K562 (cell line): ENCODE measurements at regions not wholly inside any gene's neighbourhood (a gene's known extent, or its start where the extent isn't known, plus 50 kb on each side); places are given as distances from the start of the nearest gene placed in this dataset.

ENCODE experiments used
- ATAC-seq: fragments of 200-7000 bp; cut with Tn5 transposase; 3 replicates; pipeline ENCODE4 v1.9.1; 2020; ENCODE audit warnings: moderate library complexity
- BruUV-seq: library from RNA; stranded (reverse); fragments of 400-500 nt; replicated peaks from 2 replicates; lab custom pipeline; 2021; lab: Mats Ljungman, UMichigan
- CTCF ChIA-PET: fragments of 300-600 bp; formaldehyde crosslinking; extraction: SDS; loops from one replicate; lab custom pipeline; 2021; ENCODE audit warnings: low intra/inter-chr PET ratio; lab: Yijun Ruan, JAX
- POLR2A ChIA-PET: fragments of 300-600, 350-650 bp; sonication (Branson Sonifier 250); formaldehyde crosslinking; extraction: SDS; loops from one replicate; lab custom pipeline; 2021; ENCODE audit warnings: antibody characterized with exemption, inconsistent platforms; lab: Yijun Ruan, JAX
- DNase-seq, 4 experiments: peaks; one replicate each; pipeline versions ENCODE4 v3.0.0 to v3.0.0-alpha.2; 2011 to 2018; ENCODE audit warnings: low spot score in 3 of 4, mixed read lengths in 3 of 4; ENCODE audit errors: extremely low read depth in 1 of 4
- FAIRE-seq: peaks from 2 replicates; lab custom pipeline; 2011; peaks lifted over from hg19 to GRCh38; lab: Jason Lieb, UNC
- H2AFZ ChIP-seq: 2 replicates; pipeline ENCODE4 v1.6.0; 2011; ENCODE audit warnings: low read depth, low read length, control low read depth, inconsistent platforms
- H3K27ac ChIP-seq: fragments of 200-600 bp; 3 replicates; pipeline ENCODE4 v1.8.0; 2011; ENCODE audit warnings: low read depth, mild to moderate bottlenecking, control low read depth, inconsistent platforms, low read length, moderate library complexity, mixed read lengths; ENCODE audit errors: extremely low read depth
- H3K27me3 ChIP-seq, 2 experiments: fragments of 300-600 bp in 1 of 2; 2 replicates in 1 of 2; 3 replicates in 1 of 2; pipeline versions ENCODE4 v1.6.0 to v1.8.0; 2011; ENCODE audit warnings: inconsistent platforms in 2 of 2, low read length in 2 of 2, mild to moderate bottlenecking in 1 of 2, mixed read lengths in 1 of 2, moderate library complexity in 1 of 2; ENCODE audit not compliant: control insufficient read depth in 2 of 2, insufficient read depth in 2 of 2
- H3K36me3 ChIP-seq: fragments of 300-600 bp; 3 replicates; pipeline ENCODE4 v1.8.0; 2011; ENCODE audit warnings: mild to moderate bottlenecking, low read length, inconsistent platforms; ENCODE audit not compliant: control insufficient read depth, insufficient read depth
- H3K4me1 ChIP-seq, 2 experiments: fragments of 200-600 bp in 1 of 2; replicated peaks in 1 of 2; 2 replicates in 1 of 2; 3 replicates in 1 of 2; pipeline versions ENCODE4 v1.5.1 to v1.8.0; 2011; ENCODE audit warnings: inconsistent platforms in 2 of 2, low read length in 2 of 2, mild to moderate bottlenecking in 1 of 2, mixed read lengths in 1 of 2, moderate library complexity in 1 of 2; ENCODE audit not compliant: control insufficient read depth in 2 of 2, insufficient read depth in 2 of 2
- H3K4me2 ChIP-seq: 2 replicates; pipeline ENCODE4 v1.6.1; 2011; ENCODE audit warnings: low read length, control low read depth, inconsistent platforms, mixed read lengths; ENCODE audit not compliant: insufficient read depth
- H3K4me3 ChIP-seq: fragments of 200-600 bp; sonication (generic), shearing (Covaris generic); 2 replicates; pipeline ENCODE4 v1.5.1; 2016; ENCODE audit warnings: control low read depth, inconsistent platforms
- H3K79me2 ChIP-seq: fragments of 200-600 bp; 3 replicates; pipeline ENCODE4 v1.8.0; 2011; ENCODE audit warnings: low read length, inconsistent platforms; ENCODE audit not compliant: control insufficient read depth, insufficient read depth
- H3K9ac ChIP-seq, 2 experiments: 2 replicates each; pipeline versions ENCODE4 v1.6.0 to v1.6.1; 2011; ENCODE audit warnings: low read depth in 2 of 2, low read length in 2 of 2, control low read depth in 1 of 2, inconsistent platforms in 1 of 2, mild to moderate bottlenecking in 1 of 2, mixed read lengths in 1 of 2; ENCODE audit not compliant: insufficient read depth in 1 of 2
- H3K9me1 ChIP-seq: one replicate; pipeline ENCODE4 v1.6.0; 2011; ENCODE audit warnings: inconsistent platforms, mild to moderate bottlenecking, low read length, moderate library complexity; ENCODE audit not compliant: control insufficient read depth, insufficient read depth
- H3K9me3 ChIP-seq: replicated peaks from 2 replicates; pipeline ENCODE4 v1.5.1; 2011; ENCODE audit warnings: low read depth, low read length, inconsistent platforms; ENCODE audit not compliant: control insufficient read depth, insufficient read depth
- H4K20me1 ChIP-seq: replicated peaks from 2 replicates; pipeline ENCODE4 v1.6.1; 2011; ENCODE audit warnings: low read length, inconsistent platforms, mixed read lengths; ENCODE audit not compliant: control insufficient read depth, insufficient read depth
- ARID3A ChIP-seq: IDR thresholded peaks from 2 replicates; pipeline ENCODE4 v1.6.1; 2012; ENCODE audit warnings: low read depth, low read length, improper control_type of control experiment, borderline replicate concordance
- CBX8 ChIP-seq: fragments of 200-600 bp; sonication (generic); IDR thresholded peaks from 2 replicates; pipeline ENCODE4 v1.6.1; 2012; ENCODE audit warnings: borderline replicate concordance, mixed run types, low read depth, mild to moderate bottlenecking, moderate library complexity, mixed read lengths, low read length, control low read depth, inconsistent platforms; ENCODE audit not compliant: poor library complexity, severe bottlenecking; ENCODE audit errors: extremely low read depth
- CEBPG ChIP-seq, 3 experiments: fragments of 200-800 bp in 1 of 3; sonication (Bioruptor generic) in 1 of 3; sonication (generic) in 1 of 3; formaldehyde crosslinking in 1 of 3; IDR thresholded peaks in 2 of 3; conservative IDR thresholded peaks in 1 of 3; 2 replicates each; pipeline versions ENCODE4 v1.6.1 to v1.8.0; 2016 to 2022; ENCODE audit warnings: missing compliant biosample characterization in 2 of 3, missing genetic modification characterization in 2 of 3, mild to moderate bottlenecking in 1 of 3, missing genetic modification reagents in 1 of 3
- EP400 ChIP-seq: fragments of 450-650 bp; IDR thresholded peaks from 2 replicates; pipeline ENCODE4 v1.6.1; 2017; ENCODE audit warnings: antibody characterized with exemption, mild to moderate bottlenecking, moderate library complexity
- GMEB1 ChIP-seq: fragments of 250-450 bp; sonication (Bioruptor Pico); IDR thresholded peaks from 2 replicates; pipeline ENCODE4 v1.4.0; 2020; ENCODE audit warnings: mild to moderate bottlenecking
- MAFG ChIP-seq: fragments of 450-650 bp; conservative IDR thresholded peaks from 2 replicates; pipeline ENCODE4 v1.6.1; 2016; ENCODE audit warnings: missing genetic modification characterization, missing compliant biosample characterization
- PTTG1 ChIP-seq: fragments of 450-650 bp; IDR thresholded peaks from 2 replicates; pipeline ENCODE4 v1.6.1; 2016; ENCODE audit warnings: low read depth, mild to moderate bottlenecking, missing genetic modification characterization, missing compliant biosample characterization
- RBM15 ChIP-seq: fragments of 200-400 bp; formaldehyde crosslinking; IDR thresholded peaks from 2 replicates; pipeline ENCODE4 v1.6.1; 2018; ENCODE audit warnings: mild to moderate bottlenecking, low read length, moderate library complexity; ENCODE audit not compliant: insufficient read depth
- ZBTB7A ChIP-seq: IDR thresholded peaks from 2 replicates; pipeline ENCODE4 v1.6.1; 2011; ENCODE audit warnings: low read depth, mild to moderate bottlenecking, low read length, moderate library complexity, borderline replicate concordance; ENCODE audit not compliant: control insufficient read depth
- ZNF316 ChIP-seq: fragments of 450-650 bp; IDR thresholded peaks from 2 replicates; pipeline ENCODE4 v1.6.1; 2016
- ZNF324 ChIP-seq: fragments of 250-450 bp; sonication (Bioruptor Pico); IDR thresholded peaks from 2 replicates; pipeline ENCODE4 v1.4.0; 2020; ENCODE audit warnings: mild to moderate bottlenecking
- ZNF699 ChIP-seq: fragments of 250-450 bp; sonication (Bioruptor Pico); IDR thresholded peaks from 2 replicates; pipeline ENCODE4 v1.8.0; 2021; ENCODE audit warnings: mild to moderate bottlenecking, moderate library complexity; ENCODE audit not compliant: insufficient replicate concordance
- WGBS: fragments of 100-300 bp; shearing (Covaris generic); methylation state at CpG from one replicate; pipeline ENCODE4 v1.1.6; 2016; ENCODE audit warnings: low coverage, mixed read lengths; ENCODE audit not compliant: insufficient coverage; ENCODE audit errors: missing lambda C conversion rate; 5-methylcytosine and 5-hydroxymethylcytosine counted together
- in situ Hi-C: fragments of 300-500 bp; cut with MboI; formaldehyde crosslinking; loops from 4 replicates; pipeline ENCODE4 v1.15.0; 2018; ENCODE audit warnings: inconsistent platforms, mixed read lengths
- intact Hi-C: fragments of 100-400 bp; cut with micrococcal nuclease; formaldehyde crosslinking; loops from 2 replicates; pipeline ENCODE4 v1.14.2; 2022

GRCh38 chr4:165711912-165712311, 161.1 kb upstream of the TLL1 start:
- Histone ChIP-seq H3K79me2 (no peaks in the 10 kb centered on the region), H2AFZ (no peak overlapping the region), H3K4me2 (no peak overlapping the region), H3K27ac (no peak overlapping the region), H3K4me3 (no peak overlapping the region), H3K4me1 (no peaks in the 10 kb centered on the region), H3K9me1 (no peaks in the 10 kb centered on the region), H3K27me3 (no peaks in the 10 kb centered on the region), H4K20me1 (no peaks in the 10 kb centered on the region), H3K9ac (no peak overlapping the region), H3K36me3 (no peaks in the 10 kb centered on the region), H3K9me3 (no peaks in the 10 kb centered on the region)
- 2% methylated on average over 2 of the region's 2 CpGs for WGBS
- BruUV-seq: no TSS peak
- intact Hi-C loops: no loop called here
- no peak for ATAC-seq
- no peak for DNase-seq
- POLR2A ChIA-PET: no interaction called here
- FAIRE-seq: no peak
- CTCF ChIA-PET: no interaction called here
- in situ Hi-C loops: no loop called here
- TF ChIP-seq ZNF324 (no peak), MAFG (tag) (peak; percentile 43), ARID3A (no peak), ZNF316 (0 out of 2 replicates have a peak, but pooled peaks have one; percentile 30), RBM15 (no peak)

- CTCF ChIA-PET: no interaction called here
- BruUV-seq: no TSS peak
- TF ChIP-seq ZNF699 (CRISPR knock-in tag) (no peak), ZBTB7A (no peak), CEBPG (CRISPR knock-in tag; IDR thresholded peaks at IDR 0.05) (no peak), CEBPG (tag; conservative IDR thresholded peaks at IDR 0.05 in 1 of 2, IDR thresholded peaks at IDR 0.05 in 1 of 2) (no peak), CBX8 (no peak), GMEB1 (no peak), EP400 (no peak), PTTG1 (tag) (no peak)
Observed at GRCh38 chr4:165714650-165715049, 158.4 kb upstream of the TLL1 start.

More at GRCh38 chr4:165714650-165715049, 158.4 kb upstream of the TLL1 start:
- 4% methylated on average over 14 of the region's 14 CpGs for WGBS
- FAIRE-seq (no peak), DNase-seq (no peak), ATAC-seq (no peak)
- intact Hi-C loops (no loop called here), in situ Hi-C loops (no loop called here)
- Histone ChIP-seq H3K9me1 (no peaks in the 10 kb centered on the region), H3K4me1 (no peaks in the 10 kb centered on the region), H3K9me3 (no peaks in the 10 kb centered on the region), H3K79me2 (no peaks in the 10 kb centered on the region), H3K9ac (no peak overlapping the region), H3K27ac (no peak overlapping the region), H3K36me3 (no peaks in the 10 kb centered on the region), H4K20me1 (no peaks in the 10 kb centered on the region), H3K4me2 (no peak overlapping the region), H2AFZ (no peak overlapping the region), H3K4me3 (no peak overlapping the region), H3K27me3 (no peaks in the 10 kb centered on the region)
- POLR2A ChIA-PET: no interaction called here
